Choroid plexus epithelial cell (primary cell): ENCODE measurements at regions not wholly inside any gene's neighbourhood (a gene's known extent, or its start where the extent isn't known, plus 50 kb on each side); places are given as distances from the start of the nearest gene placed in this dataset.

Source experiments
- DNase-seq: peaks from one replicate; pipeline ENCODE4 v3.0.0-alpha.2; 2010; ENCODE audit warnings: low read depth
- H3K4me3 ChIP-seq: 2 replicates; pipeline ENCODE4 v1.5.1; 2011; ENCODE audit warnings: low read depth, mild to moderate bottlenecking, control low read depth, low read length, moderate library complexity
- CTCF ChIP-seq: conservative IDR thresholded peaks from 2 replicates; pipeline ENCODE4 v1.5.1; 2011; ENCODE audit warnings: low read depth, mild to moderate bottlenecking, control low read depth, inconsistent platforms, low read length, moderate library complexity

- no peak for DNase-seq
Measured at GRCh38 chr11:119504371-119504770, 81.4 kb upstream of the THY1 start.

GRCh38 chr11:119501777-119502405 lies 78.9 kb upstream of the THY1 start:
- no peak overlapping the region for H3K4me3 ChIP-seq
- DNase-seq = no peak
- TF ChIP-seq CTCF = no peak

More at GRCh38 chr11:119504371-119504770, 81.4 kb upstream of the THY1 start:
- TF ChIP-seq CTCF = no peak
- no peak overlapping the region for H3K4me3 ChIP-seq

DNA sequence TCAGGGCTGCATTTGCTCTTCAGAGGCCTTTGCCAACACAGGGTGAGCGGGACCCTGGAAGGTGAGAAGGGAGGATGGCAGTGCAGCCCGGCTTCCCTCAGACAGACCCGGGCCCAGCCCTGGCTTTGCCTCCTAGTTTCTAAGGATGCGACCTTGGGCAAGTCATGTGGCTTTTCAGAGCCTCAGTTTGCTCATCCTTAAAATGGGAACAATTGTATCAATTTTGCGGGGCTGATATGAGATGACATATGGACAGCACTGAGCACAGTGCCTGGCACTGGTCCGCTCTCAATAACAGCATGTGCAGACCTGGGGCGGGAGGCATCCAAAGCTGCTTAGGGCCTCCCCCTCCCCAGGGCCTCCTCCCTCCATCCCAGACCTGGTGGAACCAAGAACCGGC lies 74.7 kb upstream of the THY1 start:
- no peak overlapping the region for H3K4me3 ChIP-seq
- DNase-seq = no peak
- TF ChIP-seq CTCF = no peak

- no peak for DNase-seq
- TF ChIP-seq CTCF = no peak
- no peak overlapping the region for H3K4me3 ChIP-seq
Measured at GRCh38 chr11:119496997-119497396, 74.0 kb upstream of the THY1 start.

GRCh38 chr11:119496469-119496868 lies 73.5 kb upstream of the THY1 start:
- TF ChIP-seq CTCF = no peak
- no peak for DNase-seq
- H3K4me3 ChIP-seq = no peak overlapping the region

DNA sequence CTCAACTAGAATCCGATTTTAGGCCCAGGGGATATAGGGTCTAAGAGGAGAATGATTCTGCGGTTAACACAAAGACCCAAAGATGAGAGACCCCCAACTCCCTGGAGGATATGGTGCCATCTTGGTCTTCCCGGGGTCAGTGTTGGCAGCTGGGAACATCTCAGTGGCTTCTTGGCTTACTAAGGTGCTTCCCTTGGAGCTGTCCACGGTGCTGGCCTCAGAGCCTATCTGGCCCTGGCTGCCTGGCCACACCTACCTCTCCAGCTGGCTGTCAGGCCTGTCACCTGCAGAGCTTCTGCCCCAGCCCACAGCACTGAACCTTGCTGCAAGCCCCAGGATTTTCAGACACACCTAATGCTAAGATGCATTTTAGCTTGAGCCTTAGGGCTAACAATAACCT lies 70.7 kb upstream of the THY1 start:
- no peak for TF ChIP-seq CTCF
- DNase-seq = peak; percentile 39
- H3K4me3 ChIP-seq = no peak overlapping the region

DNA sequence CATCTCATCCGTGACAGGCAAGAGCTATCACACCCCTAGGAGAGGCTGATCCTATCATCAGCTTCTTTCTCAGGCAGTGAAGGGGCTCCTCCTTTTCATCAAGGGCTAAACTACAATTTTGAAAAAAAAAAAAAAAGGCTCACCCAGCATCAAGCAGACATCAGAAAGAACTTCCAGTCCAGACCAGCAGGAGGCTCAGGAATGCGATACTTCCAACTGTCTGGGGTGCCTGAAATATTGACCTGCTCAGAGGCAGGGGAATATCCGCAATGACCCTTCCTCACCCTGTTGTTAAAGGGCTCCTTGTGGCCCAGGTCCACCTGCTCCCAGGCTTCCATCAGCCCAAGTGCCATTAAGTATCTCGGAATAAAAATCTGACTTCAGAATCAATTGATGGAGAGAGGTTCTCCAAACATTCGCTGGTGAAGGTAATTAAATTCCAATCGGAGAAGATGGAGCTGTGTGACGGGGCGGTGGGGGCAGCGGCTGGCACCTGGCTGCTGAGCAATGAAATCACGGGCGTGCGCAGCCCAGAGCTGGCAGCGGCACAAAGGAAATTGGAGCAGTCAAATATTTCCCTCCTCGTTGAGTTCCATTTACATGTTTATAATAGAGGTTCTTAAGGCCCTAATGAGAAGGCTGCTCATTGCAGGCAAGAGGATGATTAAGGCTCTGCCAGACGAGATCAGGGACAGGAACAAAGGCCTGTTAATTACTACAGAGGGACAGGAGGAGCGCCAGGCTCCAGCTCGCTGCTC lies 69.0 kb upstream of the THY1 start:
- TF ChIP-seq CTCF = peak; percentile 74
- H3K4me3 ChIP-seq = no peak overlapping the region
- DNase-seq = peak; percentile 54
